ENCODE measurements at regions not wholly inside any gene's neighbourhood (a gene's known extent, or its start where the extent isn't known, plus 50 kb on each side); places are given as distances from the start of the nearest gene placed in this dataset.

DNA sequence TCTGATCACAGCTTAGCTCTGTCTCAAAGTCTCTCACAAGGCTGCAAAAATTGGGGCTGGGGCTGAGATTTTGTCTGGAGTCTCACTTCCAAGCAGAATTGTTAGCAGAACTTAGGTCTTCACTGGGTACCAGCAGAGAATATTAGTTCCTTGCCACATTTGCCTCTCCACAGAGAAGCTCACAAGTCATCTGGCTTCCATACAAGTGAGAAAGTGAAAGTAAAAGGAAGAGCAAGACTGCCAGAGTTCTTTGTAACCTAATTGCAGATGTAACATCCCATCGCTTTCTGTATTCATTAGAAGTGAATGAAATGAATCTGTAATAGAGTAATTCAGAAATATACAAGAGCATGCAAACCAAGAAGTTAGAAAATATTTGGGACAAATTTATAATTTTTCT, 624.1 kb upstream of the GNPDA2 start:
- no peaks in the 10 kb centered on the region for H3K9me3 ChIP-seq (ENCODE audit: control insufficient read depth in 1 of 2, low read length in 2 of 2)
- H3K4me1 ChIP-seq (ENCODE audit: control insufficient read depth in 1 of 2, insufficient read depth in 2 of 2, low read length in 2 of 2), result no peaks in the 10 kb centered on the region
- H3K4me3 ChIP-seq (ENCODE audit: low read depth in 1 of 2, low read length in 2 of 2), result peak overlapping the region; percentile 38 to 54
- no peaks in the 10 kb centered on the region for H3K27me3 ChIP-seq (ENCODE audit: low read depth, low read length)
- no peaks in the 10 kb centered on the region for H3K36me3 ChIP-seq (ENCODE audit: control insufficient read depth in 1 of 2, insufficient read depth in 2 of 2, low read length in 2 of 2)
- no peak overlapping the region for H3K27ac ChIP-seq (ENCODE audit: low read length)

DNA sequence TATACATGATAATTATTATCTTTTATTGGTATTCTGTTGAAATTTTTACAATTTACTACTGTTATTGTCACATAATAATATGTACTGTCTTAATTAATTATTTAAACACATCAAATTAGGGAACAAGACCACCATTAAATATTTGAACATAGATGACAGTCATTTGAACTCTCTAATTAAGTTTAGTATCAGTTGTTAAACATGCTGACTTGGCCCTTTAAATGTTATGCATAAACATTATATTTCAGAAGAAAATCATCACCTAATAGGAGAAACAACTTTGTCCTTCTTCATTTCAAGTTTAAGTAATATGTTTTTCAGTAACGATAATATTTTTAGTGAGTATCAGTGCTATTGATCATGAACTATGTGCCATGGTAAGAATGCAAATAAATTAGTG, 623.5 kb upstream of the GNPDA2 start:
- H3K9me3 ChIP-seq (ENCODE audit: control insufficient read depth in 1 of 2, low read length in 2 of 2), result no peaks in the 10 kb centered on the region
- no peak overlapping the region for H3K27ac ChIP-seq (ENCODE audit: low read length)
- H3K4me3 ChIP-seq (ENCODE audit: low read depth in 1 of 2, low read length in 2 of 2), result peak overlapping the region in 1 of 2 donors; percentile 54
- no peaks in the 10 kb centered on the region for H3K27me3 ChIP-seq (ENCODE audit: low read depth, low read length)
- no peaks in the 10 kb centered on the region for H3K4me1 ChIP-seq (ENCODE audit: control insufficient read depth in 1 of 2, insufficient read depth in 2 of 2, low read length in 2 of 2)
- no peaks in the 10 kb centered on the region for H3K36me3 ChIP-seq (ENCODE audit: control insufficient read depth in 1 of 2, insufficient read depth in 2 of 2, low read length in 2 of 2)

DNA sequence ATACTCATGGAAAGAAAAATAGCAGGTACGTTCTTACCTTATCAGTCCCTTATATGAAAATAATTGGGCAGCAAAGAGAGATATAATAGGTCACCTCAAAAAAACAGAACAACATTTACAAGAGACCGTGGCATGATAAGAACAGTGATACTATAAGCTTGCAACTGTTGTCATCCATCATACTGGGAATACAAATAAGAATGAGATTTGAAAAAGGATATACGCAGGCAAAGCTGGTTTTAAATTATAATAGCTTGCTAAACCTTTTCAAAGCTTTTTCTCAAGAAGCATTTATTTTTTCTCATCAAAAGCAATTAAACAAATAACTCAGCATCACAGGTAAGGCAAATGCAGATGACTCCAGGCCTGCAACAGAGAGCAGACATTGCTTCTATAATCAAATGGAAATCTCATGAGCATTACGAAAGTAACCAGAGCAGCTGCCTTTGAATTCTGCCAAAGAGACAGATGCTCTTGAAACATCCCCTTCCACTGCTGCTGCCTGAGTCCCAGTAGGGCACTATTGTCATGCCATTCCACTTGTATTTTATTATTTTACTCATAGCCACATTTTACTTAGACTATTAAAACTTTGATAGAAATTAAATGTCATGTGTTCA, 620.6 kb upstream of the GNPDA2 start:
- Histone ChIP-seq H3K27me3 (ENCODE audit: low read depth, low read length) (no peaks in the 10 kb centered on the region), H3K27ac (ENCODE audit: low read length) (no peak overlapping the region), H3K4me3 (ENCODE audit: low read depth in 1 of 2, low read length in 2 of 2) (no peak overlapping the region), H3K36me3 (ENCODE audit: control insufficient read depth in 1 of 2, insufficient read depth in 2 of 2, low read length in 2 of 2) (no peaks in the 10 kb centered on the region), H3K4me1 (ENCODE audit: control insufficient read depth in 1 of 2, insufficient read depth in 2 of 2, low read length in 2 of 2) (no peaks in the 10 kb centered on the region), H3K9me3 (ENCODE audit: control insufficient read depth in 1 of 2, low read length in 2 of 2) (no peaks in the 10 kb centered on the region)

DNA sequence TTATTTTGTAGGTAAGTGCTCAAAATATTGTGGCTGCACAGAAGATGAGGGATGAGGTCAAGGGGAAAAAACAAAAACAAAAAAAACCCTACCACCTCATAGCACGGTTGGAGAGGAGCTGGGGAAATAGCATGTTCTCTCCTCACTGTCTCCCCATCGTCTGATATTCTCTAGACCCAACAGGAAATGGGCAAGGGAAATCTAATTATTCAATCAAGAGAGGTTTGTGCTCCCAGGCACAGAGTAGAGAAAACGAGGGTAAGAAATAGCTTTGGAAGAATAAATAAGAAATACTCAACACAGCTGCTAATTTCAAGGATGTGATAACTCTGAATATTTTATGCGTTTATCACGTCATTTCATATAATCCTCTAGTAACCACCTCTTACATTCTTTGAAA, 619.2 kb upstream of the GNPDA2 start:
- no peaks in the 10 kb centered on the region for H3K9me3 ChIP-seq (ENCODE audit: control insufficient read depth in 1 of 2, low read length in 2 of 2)
- no peaks in the 10 kb centered on the region for H3K36me3 ChIP-seq (ENCODE audit: control insufficient read depth in 1 of 2, insufficient read depth in 2 of 2, low read length in 2 of 2)
- no peaks in the 10 kb centered on the region for H3K4me1 ChIP-seq (ENCODE audit: control insufficient read depth in 1 of 2, insufficient read depth in 2 of 2, low read length in 2 of 2)
- H3K27ac ChIP-seq (ENCODE audit: low read length), result no peak overlapping the region
- no peak overlapping the region for H3K4me3 ChIP-seq (ENCODE audit: low read depth in 1 of 2, low read length in 2 of 2)
- no peaks in the 10 kb centered on the region for H3K27me3 ChIP-seq (ENCODE audit: low read depth, low read length)

DNA sequence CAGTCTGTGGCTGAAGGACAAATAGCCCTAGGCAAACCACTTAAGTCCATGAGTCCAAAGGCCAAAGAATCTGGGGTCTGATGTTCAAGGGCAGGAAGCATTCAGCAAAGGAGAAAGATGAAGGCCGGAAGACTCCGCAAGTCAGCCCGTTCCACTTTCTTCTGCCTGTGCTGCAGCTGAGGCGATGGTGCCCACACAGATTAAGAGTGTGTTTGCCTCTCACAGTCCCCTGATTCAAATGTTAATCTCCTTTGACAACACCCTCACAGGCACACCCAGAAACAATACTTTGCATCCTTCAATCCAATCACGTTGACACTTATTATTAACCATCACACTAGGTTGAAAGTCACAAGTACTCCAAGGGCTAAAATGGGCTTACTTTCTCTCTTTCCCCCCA, 605.4 kb upstream of the GNPDA2 start:
- Histone ChIP-seq H3K27ac (ENCODE audit: low read length) (no peak overlapping the region), H3K4me3 (ENCODE audit: low read depth in 1 of 2, low read length in 2 of 2) (no peak overlapping the region), H3K9me3 (ENCODE audit: control insufficient read depth in 1 of 2, low read length in 2 of 2) (no peaks in the 10 kb centered on the region), H3K4me1 (ENCODE audit: control insufficient read depth in 1 of 2, insufficient read depth in 2 of 2, low read length in 2 of 2) (no peaks in the 10 kb centered on the region), H3K36me3 (ENCODE audit: control insufficient read depth in 1 of 2, insufficient read depth in 2 of 2, low read length in 2 of 2) (no peaks in the 10 kb centered on the region), H3K27me3 (ENCODE audit: low read depth, low read length) (no peaks in the 10 kb centered on the region)

DNA sequence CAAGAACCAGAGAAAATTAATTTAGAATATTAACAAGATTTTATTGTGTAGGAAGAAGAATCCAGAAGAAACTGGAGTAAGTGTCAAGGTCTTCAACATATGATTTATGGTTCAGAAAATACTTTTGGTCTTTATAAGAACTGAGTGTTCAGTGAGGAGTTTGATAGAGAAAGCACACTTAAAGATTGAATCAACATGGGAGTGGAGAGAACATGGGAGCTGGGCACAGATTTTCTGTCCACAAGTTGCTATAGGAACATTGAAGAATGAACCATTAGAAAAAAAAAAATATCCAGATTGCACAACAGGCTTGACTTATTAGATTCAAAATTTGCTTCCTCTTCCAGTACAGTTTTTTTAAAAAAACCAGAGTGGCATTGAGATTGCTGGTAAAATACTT, 601.2 kb upstream of the GNPDA2 start:
- no peaks in the 10 kb centered on the region for H3K27me3 ChIP-seq (ENCODE audit: low read depth, low read length)
- no peaks in the 10 kb centered on the region for H3K9me3 ChIP-seq (ENCODE audit: control insufficient read depth in 1 of 2, low read length in 2 of 2)

DNA sequence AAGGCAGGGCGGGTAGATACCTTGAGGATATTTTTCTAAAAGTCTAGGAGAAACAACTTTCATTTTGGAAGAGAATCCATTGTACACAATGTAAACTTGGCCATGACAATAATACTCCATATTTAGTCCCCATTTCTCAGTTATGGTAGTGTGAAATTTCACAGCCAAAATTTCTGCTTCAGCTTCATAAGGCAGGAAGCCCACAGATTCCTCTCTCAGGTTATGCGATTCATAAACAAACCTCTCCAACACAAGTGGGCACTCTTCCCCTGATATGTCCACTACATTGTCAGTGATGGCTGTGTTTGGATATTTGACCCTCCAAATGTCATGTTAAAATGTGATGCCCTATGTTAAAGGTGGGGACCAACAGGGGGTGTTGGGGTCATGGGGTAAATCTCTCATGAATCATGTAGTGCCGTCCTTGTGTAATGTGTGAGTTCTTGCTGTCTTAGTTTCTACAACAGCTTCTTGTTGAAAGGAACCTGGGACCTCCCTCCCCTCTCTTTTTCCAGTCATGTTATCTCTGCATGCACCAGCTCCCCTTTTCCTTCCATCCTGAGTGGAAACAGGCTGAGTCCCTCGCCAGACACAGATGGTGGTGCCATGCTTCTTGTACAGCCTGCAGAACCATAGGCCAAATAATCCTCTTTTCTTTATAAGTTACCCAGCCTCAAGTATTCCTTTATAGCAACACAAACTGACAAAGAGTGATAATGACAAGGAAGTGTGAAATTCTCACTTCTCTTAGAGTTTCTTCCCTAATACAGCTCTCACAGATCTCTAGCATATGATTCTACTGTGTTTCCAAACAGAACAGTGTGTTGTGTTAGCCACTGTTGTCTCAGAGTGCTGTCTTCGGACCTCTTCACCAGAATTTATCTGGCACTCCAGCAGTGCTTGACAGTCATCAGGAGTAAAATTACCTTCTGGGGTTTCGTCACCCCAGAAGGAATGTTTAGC, 598.4 kb upstream of the GNPDA2 start:
- no peak overlapping the region for H3K27ac ChIP-seq (ENCODE audit: low read length)
- H3K27me3 ChIP-seq (ENCODE audit: low read depth, low read length), result no peaks in the 10 kb centered on the region
- H3K4me3 ChIP-seq (ENCODE audit: low read depth in 1 of 2, low read length in 2 of 2), result no peak overlapping the region
- H3K9me3 ChIP-seq (ENCODE audit: control insufficient read depth in 1 of 2, low read length in 2 of 2), result no peaks in the 10 kb centered on the region
- no peaks in the 10 kb centered on the region for H3K36me3 ChIP-seq (ENCODE audit: control insufficient read depth in 1 of 2, insufficient read depth in 2 of 2, low read length in 2 of 2)
- H3K4me1 ChIP-seq (ENCODE audit: control insufficient read depth in 1 of 2, insufficient read depth in 2 of 2, low read length in 2 of 2), result no peaks in the 10 kb centered on the region

More for the DNA sequence above, 601.2 kb upstream of the GNPDA2 start:
- no peak overlapping the region for H3K27ac ChIP-seq (ENCODE audit: low read length)
- no peaks in the 10 kb centered on the region for H3K4me1 ChIP-seq (ENCODE audit: control insufficient read depth in 1 of 2, insufficient read depth in 2 of 2, low read length in 2 of 2)
- no peaks in the 10 kb centered on the region for H3K36me3 ChIP-seq (ENCODE audit: control insufficient read depth in 1 of 2, insufficient read depth in 2 of 2, low read length in 2 of 2)
- H3K4me3 ChIP-seq (ENCODE audit: low read depth in 1 of 2, low read length in 2 of 2), result no peak overlapping the region

DNA sequence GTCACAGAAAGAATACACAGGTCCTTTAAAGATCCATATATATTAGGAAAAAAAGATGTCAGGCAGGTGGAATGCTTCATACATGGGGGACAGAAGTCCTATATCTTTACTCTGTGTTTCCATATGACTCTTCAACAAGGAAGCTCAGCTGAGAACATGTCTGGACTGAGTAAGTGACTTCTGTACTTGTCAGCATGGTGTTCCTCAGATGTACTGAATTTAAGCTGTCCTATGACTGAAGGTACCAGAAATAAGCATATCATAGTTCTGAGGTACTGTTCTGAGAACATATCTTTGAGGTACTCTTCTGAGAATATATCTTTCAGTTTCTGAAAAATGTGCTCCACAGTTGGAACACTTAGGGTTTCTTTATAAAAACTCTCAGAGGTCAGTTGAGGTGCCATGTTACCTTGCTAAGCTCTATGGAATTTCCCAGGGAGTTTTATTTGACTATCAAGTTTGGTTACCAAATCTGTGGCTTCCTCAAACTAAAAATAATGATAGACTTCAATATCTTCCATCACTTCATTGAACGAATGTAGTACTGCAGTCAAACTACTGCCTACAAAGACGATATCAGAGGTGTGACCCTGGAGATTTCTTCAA, 597.2 kb upstream of the GNPDA2 start:
- Histone ChIP-seq H3K4me3 (ENCODE audit: low read depth in 1 of 2, low read length in 2 of 2) (no peak overlapping the region), H3K27ac (ENCODE audit: low read length) (no peak overlapping the region), H3K4me1 (ENCODE audit: control insufficient read depth in 1 of 2, insufficient read depth in 2 of 2, low read length in 2 of 2) (no peaks in the 10 kb centered on the region)

DNA sequence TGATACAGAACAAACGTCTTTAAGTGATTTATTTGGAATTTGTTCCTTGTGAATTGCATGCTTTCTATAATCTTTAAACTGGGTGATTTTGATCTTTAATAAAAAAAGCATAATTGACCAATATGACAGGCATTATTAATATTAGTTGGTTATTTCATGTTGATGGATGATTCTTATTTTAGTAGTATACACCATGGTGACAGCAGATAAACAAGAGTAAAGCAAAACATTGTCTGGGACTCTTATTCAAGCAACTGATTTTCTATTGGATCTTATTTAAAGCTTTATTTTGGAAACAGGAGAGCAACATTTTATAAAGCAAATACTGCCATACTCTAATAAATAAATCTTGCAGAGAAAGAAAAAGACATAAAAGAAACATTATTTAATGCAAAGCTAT, 591.4 kb upstream of the GNPDA2 start:
- H3K36me3 ChIP-seq (ENCODE audit: control insufficient read depth in 1 of 2, insufficient read depth in 2 of 2, low read length in 2 of 2), result no peaks in the 10 kb centered on the region
- H3K9me3 ChIP-seq (ENCODE audit: control insufficient read depth in 1 of 2, low read length in 2 of 2), result no peaks in the 10 kb centered on the region
- H3K4me3 ChIP-seq (ENCODE audit: low read depth in 1 of 2, low read length in 2 of 2), result no peak overlapping the region
- no peak overlapping the region for H3K27ac ChIP-seq (ENCODE audit: low read length)
- no peaks in the 10 kb centered on the region for H3K27me3 ChIP-seq (ENCODE audit: low read depth, low read length)
- no peaks in the 10 kb centered on the region for H3K4me1 ChIP-seq (ENCODE audit: control insufficient read depth in 1 of 2, insufficient read depth in 2 of 2, low read length in 2 of 2)

More for the DNA sequence above, 597.2 kb upstream of the GNPDA2 start:
- Histone ChIP-seq H3K27me3 (ENCODE audit: low read depth, low read length) (no peaks in the 10 kb centered on the region), H3K36me3 (ENCODE audit: control insufficient read depth in 1 of 2, insufficient read depth in 2 of 2, low read length in 2 of 2) (no peaks in the 10 kb centered on the region), H3K9me3 (ENCODE audit: control insufficient read depth in 1 of 2, low read length in 2 of 2) (no peaks in the 10 kb centered on the region)

DNA sequence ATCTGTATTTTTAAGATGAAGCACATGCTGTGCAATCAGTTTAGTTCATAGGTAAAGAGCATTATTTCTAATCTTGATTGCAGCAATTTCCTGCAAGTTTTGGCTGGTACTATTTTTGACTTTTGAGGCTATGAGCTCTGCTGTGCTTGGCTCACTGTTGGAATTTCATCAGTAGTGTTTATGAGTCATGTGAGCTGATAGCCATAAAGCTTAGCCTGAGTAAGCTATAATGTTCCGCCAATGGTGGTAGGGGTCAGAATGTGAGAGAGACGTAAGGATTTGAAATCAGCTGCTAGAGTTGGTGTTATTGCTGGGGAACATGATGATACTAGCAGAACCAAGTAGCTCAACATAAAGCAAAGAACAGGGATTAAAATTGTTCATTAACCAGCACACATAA, 590.9 kb upstream of the GNPDA2 start:
- Histone ChIP-seq H3K4me3 (ENCODE audit: low read depth in 1 of 2, low read length in 2 of 2) (no peak overlapping the region), H3K36me3 (ENCODE audit: control insufficient read depth in 1 of 2, insufficient read depth in 2 of 2, low read length in 2 of 2) (no peaks in the 10 kb centered on the region), H3K27ac (ENCODE audit: low read length) (no peak overlapping the region), H3K9me3 (ENCODE audit: control insufficient read depth in 1 of 2, low read length in 2 of 2) (peaks cover 0 to 1% of the 10 kb centered on the region in 2 donors), H3K4me1 (ENCODE audit: control insufficient read depth in 1 of 2, insufficient read depth in 2 of 2, low read length in 2 of 2) (no peaks in the 10 kb centered on the region), H3K27me3 (ENCODE audit: low read depth, low read length) (no peaks in the 10 kb centered on the region)

DNA sequence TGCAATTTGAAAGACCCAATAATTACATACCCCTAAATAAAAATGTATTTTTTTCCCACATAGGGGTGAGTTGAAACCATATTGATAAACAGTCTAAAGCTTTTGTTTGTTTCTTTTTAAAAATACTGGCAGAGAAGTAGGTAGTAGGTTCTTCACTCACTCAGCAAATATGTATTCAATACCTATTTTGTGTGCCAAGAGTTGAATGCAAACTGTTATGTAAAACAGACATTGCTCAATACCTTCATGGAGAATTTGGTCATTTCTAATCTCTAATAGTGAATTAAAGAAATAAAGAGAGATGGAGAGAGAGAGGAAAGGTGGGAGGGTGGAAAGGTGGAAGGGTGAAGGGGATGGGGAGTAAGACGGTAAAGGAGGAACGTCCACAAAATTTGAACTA, 589.9 kb upstream of the GNPDA2 start:
- Histone ChIP-seq H3K27me3 (ENCODE audit: low read depth, low read length) (no peaks in the 10 kb centered on the region), H3K4me1 (ENCODE audit: control insufficient read depth in 1 of 2, insufficient read depth in 2 of 2, low read length in 2 of 2) (no peaks in the 10 kb centered on the region), H3K36me3 (ENCODE audit: control insufficient read depth in 1 of 2, insufficient read depth in 2 of 2, low read length in 2 of 2) (no peaks in the 10 kb centered on the region), H3K4me3 (ENCODE audit: low read depth in 1 of 2, low read length in 2 of 2) (no peak overlapping the region), H3K9me3 (ENCODE audit: control insufficient read depth in 1 of 2, low read length in 2 of 2) (peaks cover 0 to 5% of the 10 kb centered on the region in 2 donors), H3K27ac (ENCODE audit: low read length) (no peak overlapping the region)
